ENCODE measurements at regions not wholly inside any gene's neighbourhood (a gene's known extent, or its start where the extent isn't known, plus 50 kb on each side); places are given as distances from the start of the nearest gene placed in this dataset.

DNA sequence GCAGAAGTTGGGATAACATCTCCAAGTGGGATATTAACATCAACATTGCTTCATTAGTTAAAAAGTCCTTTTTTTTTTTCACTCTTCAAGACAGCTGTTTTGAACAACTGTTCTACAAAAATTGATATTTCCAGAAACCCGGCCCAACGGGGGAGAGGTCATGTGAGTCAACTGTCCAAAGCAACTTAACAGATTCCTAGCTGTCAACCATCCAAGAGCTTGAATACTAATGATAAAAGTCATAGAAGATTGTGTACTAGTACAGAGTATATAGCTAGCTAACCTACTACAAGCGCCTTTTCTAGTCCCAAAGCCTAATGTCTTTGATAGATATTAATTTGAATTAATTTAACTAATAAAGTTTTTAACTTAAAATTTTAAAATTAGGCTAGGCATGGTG, 172.0 kb downstream of the CYB561 start:
- Histone ChIP-seq H3K4me2 (ENCODE audit: insufficient read depth, insufficient read length, low read length) (no peak overlapping the region), H2BK120ac (ENCODE audit: low read depth, low read length, poor library complexity, severe bottlenecking) (no peak overlapping the region)

More for the DNA sequence above, 172.0 kb downstream of the CYB561 start:
- Mint-ChIP-seq H3K27ac (no peak overlapping the region), H3K9me3 (no peaks in the 10 kb centered on the region; a peak in 1 of 5 replicates), H3K27me3 (ENCODE audit: low read depth) (no peaks in the 10 kb centered on the region), H3K4me1 (peaks cover 8 to 10% of the 10 kb centered on the region in 2 experiments; a peak in 3 of 4 replicates), H3K4me3 (no peak overlapping the region), H3K36me3 (ENCODE audit: insufficient read depth in 1 of 3, low read depth in 3 of 3) (no peaks in the 10 kb centered on the region)
- H2BK15ac ChIP-seq (ENCODE audit: low read depth, low read length): no peak overlapping the region
- H2BK5ac ChIP-seq (ENCODE audit: insufficient read length, low read length): no peak overlapping the region
- H2AFZ ChIP-seq (ENCODE audit: low read length): no peak overlapping the region
- H3K23ac ChIP-seq (ENCODE audit: insufficient read length, low read depth, low read length): no peak overlapping the region
- H3K9me3 ChIP-seq (ENCODE audit: control insufficient read depth, low read depth, low read length): no peaks in the 10 kb centered on the region
- no peak for DNase-seq
- H4K20me1 ChIP-seq (ENCODE audit: control insufficient read depth, insufficient read depth, insufficient read length): peaks cover 2% of the 10 kb centered on the region
- H3K18ac ChIP-seq (ENCODE audit: insufficient read length, low read depth, low read length): no peak overlapping the region
- no peak overlapping the region for H3K4ac ChIP-seq (ENCODE audit: low read depth, low read length)
- no peak overlapping the region for H3K9ac ChIP-seq (ENCODE audit: extremely low read depth, insufficient read length, low read length)
- no peaks in the 10 kb centered on the region for H3K79me2 ChIP-seq (ENCODE audit: insufficient read depth, low read length)
- no peak overlapping the region for H2BK12ac ChIP-seq (ENCODE audit: insufficient read length, low read depth, low read length)
- H4K91ac ChIP-seq (ENCODE audit: insufficient read length, low read depth, low read length): no peak overlapping the region
- H2BK20ac ChIP-seq (ENCODE audit: low read depth, low read length, poor library complexity, severe bottlenecking): no peak overlapping the region
- H3K27me3 ChIP-seq (ENCODE audit: insufficient read depth, low read length): no peaks in the 10 kb centered on the region
- H3K79me1 ChIP-seq (ENCODE audit: insufficient read depth, low read depth, low read length, poor library complexity, severe bottlenecking): no peaks in the 10 kb centered on the region
- H3K27ac ChIP-seq (ENCODE audit: insufficient read length, low read depth, low read length): no peak overlapping the region
- no peak overlapping the region for H4K5ac ChIP-seq (ENCODE audit: insufficient read length, low read depth, low read length)
- no CpG with 5 or more reads among the region's 3 CpGs for WGBS (ENCODE audit: extremely low coverage, insufficient read length, low lambda C conversion rate)
- no peak overlapping the region for H3T11ph ChIP-seq (ENCODE audit: low read length)
- no peak overlapping the region for H3K56ac ChIP-seq (ENCODE audit: insufficient read length, low read depth, low read length)
- peaks cover 2% of the 10 kb centered on the region for H3K23me2 ChIP-seq (ENCODE audit: insufficient read length, low read depth, low read length, poor library complexity, severe bottlenecking)
- no peak overlapping the region for H2AK5ac ChIP-seq (ENCODE audit: insufficient read length, low read length)
- no peak overlapping the region for H4K8ac ChIP-seq (replicated peaks; ENCODE audit: insufficient read length, low read depth, low read length)
- no peak overlapping the region for H3K14ac ChIP-seq (ENCODE audit: insufficient read depth, low read length)
- H3K4me1 ChIP-seq (ENCODE audit: insufficient read depth, low read length): no peaks in the 10 kb centered on the region
- TF ChIP-seq, protein P1, sequence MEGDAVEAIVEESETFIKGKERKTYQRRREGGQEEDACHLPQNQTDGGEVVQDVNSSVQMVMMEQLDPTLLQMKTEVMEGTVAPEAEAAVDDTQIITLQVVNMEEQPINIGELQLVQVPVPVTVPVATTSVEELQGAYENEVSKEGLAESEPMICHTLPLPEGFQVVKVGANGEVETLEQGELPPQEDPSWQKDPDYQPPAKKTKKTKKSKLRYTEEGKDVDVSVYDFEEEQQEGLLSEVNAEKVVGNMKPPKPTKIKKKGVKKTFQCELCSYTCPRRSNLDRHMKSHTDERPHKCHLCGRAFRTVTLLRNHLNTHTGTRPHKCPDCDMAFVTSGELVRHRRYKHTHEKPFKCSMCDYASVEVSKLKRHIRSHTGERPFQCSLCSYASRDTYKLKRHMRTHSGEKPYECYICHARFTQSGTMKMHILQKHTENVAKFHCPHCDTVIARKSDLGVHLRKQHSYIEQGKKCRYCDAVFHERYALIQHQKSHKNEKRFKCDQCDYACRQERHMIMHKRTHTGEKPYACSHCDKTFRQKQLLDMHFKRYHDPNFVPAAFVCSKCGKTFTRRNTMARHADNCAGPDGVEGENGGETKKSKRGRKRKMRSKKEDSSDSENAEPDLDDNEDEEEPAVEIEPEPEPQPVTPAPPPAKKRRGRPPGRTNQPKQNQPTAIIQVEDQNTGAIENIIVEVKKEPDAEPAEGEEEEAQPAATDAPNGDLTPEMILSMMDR (conservative IDR thresholded peaks at IDR 0.05): no peak
